HG03457 (cell line): ENCODE measurements at regions not wholly inside any gene's neighbourhood (a gene's known extent, or its start where the extent isn't known, plus 50 kb on each side); places are given as distances from the start of the nearest gene placed in this dataset.
"Not testable (repeated sequence)": the region's sequence is repeated elsewhere in the genome, so short reads cannot be mapped to it uniquely, and the experiment has no call there.

Experiments
- ATAC-seq: cut with Tn5 transposase; IDR thresholded peaks from one replicate; pipeline ENCODE4 v1.9.1; 2021; ENCODE audit warnings: moderate number of reproducible peaks; ENCODE audit not compliant: unreplicated experiment

DNA sequence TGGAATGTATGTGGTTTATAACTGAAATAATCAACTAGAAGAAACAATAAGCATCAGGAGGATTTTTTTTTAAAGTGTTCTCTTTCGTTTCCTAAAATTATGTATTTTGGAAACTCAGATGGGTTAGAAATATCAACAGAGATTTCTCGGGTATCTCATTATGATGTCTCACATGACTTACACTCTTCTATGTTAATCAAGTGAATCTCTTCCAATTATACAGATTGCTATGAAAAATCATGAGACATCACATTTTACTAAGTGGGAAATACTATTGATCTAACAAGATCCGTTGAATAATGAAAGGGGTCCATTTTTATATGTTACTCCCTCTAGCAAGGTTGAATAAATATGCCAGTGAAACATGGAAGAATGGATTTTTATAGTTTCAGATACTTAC, 54.7 kb upstream of the NRIP1 start:
- no peak for ATAC-seq

DNA sequence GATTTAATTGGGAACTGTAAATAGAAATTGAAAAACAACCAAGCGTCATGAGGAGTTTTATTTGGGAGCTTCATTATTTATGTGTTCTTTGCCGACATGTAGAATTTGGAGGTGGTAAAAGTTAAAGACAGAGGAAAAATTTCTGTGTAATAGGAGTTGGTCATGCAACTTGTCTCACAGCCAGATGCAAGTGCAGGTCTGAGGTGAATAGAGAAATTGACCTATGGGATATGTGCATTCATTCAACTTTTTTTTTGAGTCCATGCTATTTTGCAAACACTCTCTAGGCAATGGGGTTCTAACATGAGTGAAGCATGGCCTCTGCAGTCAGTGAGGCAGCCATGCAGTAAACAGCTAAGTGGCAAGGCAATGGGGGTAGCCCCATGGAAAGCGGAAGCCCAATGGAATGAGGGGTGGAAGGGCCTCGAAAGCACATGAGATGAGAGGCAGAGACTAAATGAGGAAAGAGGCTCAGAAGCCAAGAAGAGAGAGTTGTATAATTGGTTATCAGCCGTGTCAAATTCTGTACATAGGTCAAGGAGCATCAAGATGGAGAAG, 56.4 kb upstream of the NRIP1 start:
- ATAC-seq = no peak

DNA sequence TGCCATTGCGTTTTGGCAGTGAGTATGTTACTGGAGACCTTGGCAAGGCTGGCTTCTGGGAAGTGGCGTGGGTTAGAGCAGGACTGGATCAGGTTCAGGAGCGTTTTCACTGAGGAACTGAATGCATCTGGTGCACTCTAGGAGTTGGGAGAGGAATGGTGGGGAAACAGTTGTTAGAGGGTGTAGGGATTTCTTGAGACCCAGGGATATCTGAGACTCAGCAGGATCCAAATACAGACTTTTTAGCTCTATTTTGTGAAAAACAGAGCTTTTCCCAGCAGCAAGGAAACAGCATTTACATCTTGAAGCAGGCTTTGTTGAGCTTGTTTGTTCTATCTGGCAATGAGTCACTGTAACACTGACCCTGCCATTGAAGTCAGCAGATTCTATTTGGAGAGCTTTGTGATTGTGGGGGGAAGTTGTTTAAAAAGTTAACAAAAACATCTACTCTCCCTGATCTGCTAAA, 56.9 kb upstream of the NRIP1 start:
- no peak for ATAC-seq

- no peak for ATAC-seq
Observed at GRCh38 chr21:15122241-15122640, 57.4 kb upstream of the NRIP1 start.

- ATAC-seq = no peak
Observed at GRCh38 chr21:15124731-15125130, 59.9 kb upstream of the NRIP1 start.

DNA sequence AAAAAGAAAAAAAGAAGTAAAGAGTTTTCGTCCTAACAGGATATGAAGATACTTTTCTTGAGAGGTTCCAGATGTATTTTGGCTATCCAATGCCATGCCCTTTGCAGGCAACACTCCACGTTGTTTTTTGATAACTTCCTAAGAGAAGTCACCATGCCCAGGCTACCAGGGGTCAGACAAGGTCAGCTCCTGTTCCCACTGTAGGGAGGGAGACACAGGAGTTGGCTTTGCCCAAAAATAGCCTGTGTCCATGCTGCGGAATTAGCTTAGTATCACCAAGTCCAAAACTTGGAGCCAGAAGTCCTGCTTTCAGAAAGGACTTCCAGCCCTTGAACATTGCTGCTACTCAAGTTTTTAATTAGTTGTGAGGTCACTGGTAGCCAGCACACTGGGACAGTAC, 62.1 kb upstream of the NRIP1 start:
- ATAC-seq = no peak

GRCh38 chr21:15127437-15127836, 62.6 kb upstream of the NRIP1 start:
- no peak for ATAC-seq

GRCh38 chr21:15128267-15128666, 63.5 kb upstream of the NRIP1 start:
- no peak for ATAC-seq

DNA sequence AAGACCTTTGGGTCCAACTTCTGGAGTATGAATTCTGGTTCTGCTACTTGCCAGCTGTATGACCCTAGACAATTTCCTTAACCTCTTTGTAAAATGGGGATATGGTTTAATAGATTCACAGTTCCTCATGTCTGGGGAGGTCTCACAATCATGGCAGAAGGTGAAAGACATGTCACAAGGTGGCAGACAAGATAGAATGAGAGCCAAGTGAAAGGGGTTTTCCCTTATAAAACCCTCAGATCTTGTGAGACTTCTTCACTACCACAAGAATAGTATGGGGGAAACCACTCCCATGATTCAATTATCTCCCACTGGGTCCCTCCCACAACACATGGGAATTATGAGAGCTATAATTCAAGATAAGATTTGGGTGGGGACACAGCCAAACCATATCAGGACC, 63.9 kb upstream of the NRIP1 start:
- ATAC-seq = not testable (repeated sequence)

- no peak for ATAC-seq
Observed at GRCh38 chr21:15130326-15130725, 65.5 kb upstream of the NRIP1 start.

- ATAC-seq = no peak
Observed at GRCh38 chr21:15130751-15131150, 66.0 kb upstream of the NRIP1 start.

GRCh38 chr21:15132781-15133180, 68.0 kb upstream of the NRIP1 start:
- ATAC-seq = no peak

GRCh38 chr21:15134701-15135470, 70.1 kb upstream of the NRIP1 start:
- no peak for ATAC-seq

GRCh38 chr21:15135867-15136629, 71.2 kb upstream of the NRIP1 start:
- no peak for ATAC-seq

DNA sequence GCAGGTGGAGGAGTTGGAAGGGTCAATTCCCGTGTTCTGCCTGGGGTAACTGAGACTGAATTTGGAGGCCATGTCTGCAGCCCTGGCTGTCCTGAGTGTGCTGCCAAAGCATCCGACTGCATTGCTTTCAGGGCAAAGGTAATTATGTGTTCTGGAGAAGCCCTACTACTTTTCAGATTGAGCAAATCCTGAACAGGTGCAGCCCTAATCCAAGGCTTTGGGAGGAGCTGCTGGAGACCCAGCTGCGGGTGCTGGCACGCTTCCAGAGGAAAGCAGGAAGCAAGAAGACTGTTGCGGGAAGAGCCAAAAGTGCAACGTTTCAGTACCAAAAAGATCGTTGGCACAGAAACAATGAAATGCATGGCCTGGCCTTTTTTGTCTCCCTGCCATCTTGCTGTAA, 73.7 kb upstream of the NRIP1 start:
- ATAC-seq = no peak

DNA sequence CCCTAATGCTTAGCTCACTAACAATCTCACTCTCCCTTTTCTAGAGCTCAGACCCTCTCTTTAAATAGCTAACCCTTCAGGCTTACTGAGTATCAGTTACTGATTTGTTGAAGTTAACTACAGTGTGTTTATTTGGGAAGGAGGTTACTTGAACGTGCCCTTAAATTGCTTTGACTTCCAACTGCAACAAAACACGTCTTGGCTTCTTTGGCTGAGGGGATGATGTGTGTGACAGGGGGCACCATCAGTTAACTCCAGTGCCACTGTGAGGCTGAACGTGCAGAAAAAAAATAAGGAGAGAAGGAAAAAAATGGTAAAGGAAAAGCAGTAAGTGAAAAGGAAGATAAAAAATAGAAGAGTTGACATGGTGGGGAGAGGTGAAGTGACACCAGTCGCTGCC, 75.1 kb upstream of the NRIP1 start:
- no peak for ATAC-seq

DNA sequence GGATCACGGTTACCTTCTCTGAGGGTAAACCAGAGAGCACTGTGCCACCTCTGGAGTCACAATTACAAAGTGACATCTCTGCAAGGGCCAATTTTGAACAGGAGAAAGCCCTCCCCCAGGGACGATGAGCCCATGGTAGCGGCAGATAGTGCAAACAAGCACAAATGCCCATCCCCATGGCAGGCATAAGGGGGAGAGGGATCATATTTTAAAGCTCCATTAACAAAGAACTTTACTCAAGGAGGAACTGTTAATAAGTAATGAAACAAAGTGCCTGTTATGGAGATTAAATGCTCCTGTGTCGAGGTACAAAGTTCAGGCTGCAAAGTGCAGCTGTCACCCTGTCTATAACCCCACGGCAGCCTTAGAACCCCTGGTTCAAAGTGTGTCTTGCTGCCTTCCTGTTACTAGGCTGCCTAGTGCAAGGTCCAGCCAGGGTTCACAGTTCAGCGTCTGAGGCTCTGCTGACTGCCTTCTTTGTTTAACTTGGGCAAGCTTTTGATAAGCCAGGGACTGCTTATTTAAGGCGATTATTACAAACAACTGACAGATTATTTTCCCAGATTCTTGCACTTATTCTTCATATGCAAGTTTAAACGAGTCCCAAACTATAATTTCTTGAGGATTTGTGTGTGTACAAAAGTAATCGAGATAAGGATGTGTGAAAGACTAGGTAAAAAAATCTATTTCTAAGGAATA, 75.7 kb upstream of the NRIP1 start:
- ATAC-seq = no peak

- ATAC-seq = no peak
Observed at GRCh38 chr21:15141261-15141970, 76.6 kb upstream of the NRIP1 start.

- no peak for ATAC-seq
Observed at GRCh38 chr21:15144026-15144425, 79.2 kb upstream of the NRIP1 start.

- ATAC-seq = no peak
Observed at GRCh38 chr21:15148437-15148836, 83.6 kb upstream of the NRIP1 start.
